ENCODE measurements at regions not wholly inside any gene's neighbourhood (a gene's known extent, or its start where the extent isn't known, plus 50 kb on each side); places are given as distances from the start of the nearest gene placed in this dataset.

- H3K4me3 ChIP-seq (ENCODE audit: low read depth, poor library complexity, severe bottlenecking), result no peak overlapping the region
- DNase-seq (ENCODE audit: low spot score in 2 of 2), result no peak
- TF ChIP-seq POLR2A (IDR thresholded peaks at IDR 0.05) (no peak), CTCF (IDR thresholded peaks at IDR 0.05) (no peak)
- intact Hi-C loops (cut with DNase I; ENCODE audit: low total_unique reads), result no loop called here
- 78 to 87% methylated on average over 2 of the region's 2 CpGs for WGBS, 2 donors
Measured at GRCh38 chr4:125944966-125945365, 630.2 kb downstream of the FAT4 start.

GRCh38 chr4:125948021-125948420 lies 633.3 kb downstream of the FAT4 start:
- DNase-seq (ENCODE audit: low spot score in 2 of 2), result no peak
- no peak for TF ChIP-seq POLR2A (IDR thresholded peaks at IDR 0.05)
- no peak for TF ChIP-seq CTCF (IDR thresholded peaks at IDR 0.05)

GRCh38 chr4:125951261-125951887 lies 636.6 kb downstream of the FAT4 start:
- intact Hi-C loops (cut with DNase I; ENCODE audit: low total_unique reads), result no loop called here
- no peak overlapping the region for H3K4me3 ChIP-seq (ENCODE audit: low read depth, poor library complexity, severe bottlenecking)
- TF ChIP-seq POLR2A (IDR thresholded peaks at IDR 0.05) (no peak), CTCF (IDR thresholded peaks at IDR 0.05) (no peak)
- WGBS, 2 donors, result 14 to 34% methylated on average over 1 of the region's 1 CpG
- DNase-seq (ENCODE audit: low spot score in 2 of 2), result no peak

More at GRCh38 chr4:125948021-125948420, 633.3 kb downstream of the FAT4 start:
- H3K4me3 ChIP-seq (ENCODE audit: low read depth, poor library complexity, severe bottlenecking), result no peak overlapping the region
- 50 to 54% methylated on average over 4 of the region's 4 CpGs for WGBS, 2 donors
- intact Hi-C loops (cut with DNase I; ENCODE audit: low total_unique reads), result no loop called here

- no peak overlapping the region for H3K4me3 ChIP-seq (ENCODE audit: low read depth, poor library complexity, severe bottlenecking)
- DNase-seq (ENCODE audit: low spot score in 2 of 2), result no peak
- TF ChIP-seq CTCF (IDR thresholded peaks at IDR 0.05), result no peak
- no peak for TF ChIP-seq POLR2A (IDR thresholded peaks at IDR 0.05)
- intact Hi-C loops (cut with DNase I; ENCODE audit: low total_unique reads), result no loop called here
Measured at GRCh38 chr4:125952631-125953030, 637.9 kb downstream of the FAT4 start.

GRCh38 chr4:125956276-125956675 lies 641.5 kb downstream of the FAT4 start:
- WGBS, 2 donors, result 65 to 93% methylated on average over 1 of the region's 1 CpG
- DNase-seq (ENCODE audit: low spot score in 2 of 2), result no peak

More at GRCh38 chr4:125956276-125956675, 641.5 kb downstream of the FAT4 start:
- no peak overlapping the region for H3K4me3 ChIP-seq (ENCODE audit: low read depth, poor library complexity, severe bottlenecking)
- intact Hi-C loops (cut with DNase I; ENCODE audit: low total_unique reads), result no loop called here
- TF ChIP-seq POLR2A (IDR thresholded peaks at IDR 0.05) (no peak), CTCF (IDR thresholded peaks at IDR 0.05) (no peak)

Data from lower leg skin (tissue), 4 donors.